A549 (cell line): ENCODE measurements at regions not wholly inside any gene's neighbourhood (a gene's known extent, or its start where the extent isn't known, plus 50 kb on each side); places are given as distances from the start of the nearest gene placed in this dataset.

Experiments used
- CTCF ChIP-seq: fragments of >200 bp; sonication (Bioruptor Twin); formaldehyde crosslinking; IDR thresholded peaks from 3 replicates; pipeline ENCODE4 v1.5.1; 2016
- FOSL2 ChIP-seq, 2 experiments: fragments of 450-650 bp in 1 of 2; fragments of >200 bp in 1 of 2; sonication (Bioruptor Twin) in 1 of 2; formaldehyde crosslinking; IDR thresholded peaks; 2 replicates each; pipeline versions ENCODE4 v1.5.0 to v1.6.1; 2016 to 2020; ENCODE audit warnings: mild to moderate bottlenecking in 1 of 2, moderate library complexity in 1 of 2
- HES2 ChIP-seq: fragments of >200 bp; sonication (Bioruptor Twin); formaldehyde crosslinking; IDR thresholded peaks from 2 replicates; pipeline ENCODE4 v1.6.1; 2016
- POLR2A ChIP-seq: IDR thresholded peaks from 2 replicates; pipeline ENCODE4 v1.6.1; 2012; ENCODE audit warnings: mild to moderate bottlenecking, low read length
- RAD21 ChIP-seq, 2 experiments: fragments of >200 bp in 1 of 2; sonication (Bioruptor Twin) in 1 of 2; formaldehyde crosslinking in 1 of 2; IDR thresholded peaks in 1 of 2; conservative IDR thresholded peaks in 1 of 2; 2 replicates in 1 of 2; 3 replicates in 1 of 2; pipeline ENCODE4 v1.6.1; 2012 to 2018; ENCODE audit warnings: inconsistent platforms in 1 of 2
- TP53 ChIP-seq: fragments of 250-450 bp; sonication (Bioruptor Pico); IDR thresholded peaks from 2 replicates; pipeline ENCODE4 v1.5.0; 2021; ENCODE audit warnings: mild to moderate bottlenecking, moderate library complexity

GRCh38 chr18:54003195-54003594 is 221.3 kb downstream of the MBD2 start:
- TF ChIP-seq CTCF (no peak), TP53 (no peak), HES2 (no peak), RAD21 (conservative IDR thresholded peaks at IDR 0.05 in 1 of 2, IDR thresholded peaks at IDR 0.05 in 1 of 2) (no peak), FOSL2 (IDR thresholded peaks at IDR 0.05) (no peak), FOSL2 (CRISPR knock-in tag; IDR thresholded peaks at IDR 0.05) (no peak), POLR2A (no peak)
